ENCODE measurements at regions not wholly inside any gene's neighbourhood (a gene's known extent, or its start where the extent isn't known, plus 50 kb on each side); places are given as distances from the start of the nearest gene placed in this dataset.

GRCh38 chr9:81234924-81235610 is 454.3 kb downstream of the TLE1 start:
- no TSS peak for BruUV-seq (replicated peaks)
- ChIA-PET RAD21 (ENCODE audit: unreplicated experiment) (no interaction called here), POLR2A (no interaction called here), CTCF (no interaction called here), SMC1A (ENCODE audit: uncharacterized antibody, unreplicated experiment) (no interaction called here)
- Histone ChIP-seq H2AFZ (ENCODE audit: control insufficient read depth, low read depth, low read length) (no peak overlapping the region), H3K9ac (ENCODE audit: control insufficient read depth, insufficient read depth, low read length) (no peak overlapping the region), H3K4me3 (no peak overlapping the region), H3K4me1 (ENCODE audit: control insufficient read depth, insufficient read depth, low read length) (no peaks in the 10 kb centered on the region), H3K9me3 (replicated peaks; ENCODE audit: control insufficient read depth, insufficient read depth, low read length) (no peaks in the 10 kb centered on the region), H3K4me2 (ENCODE audit: control insufficient read depth, insufficient read depth) (no peak overlapping the region), H3K79me2 (ENCODE audit: control insufficient read depth, insufficient read depth, low read length) (no peaks in the 10 kb centered on the region), H3K27ac (ENCODE audit: control insufficient read depth, insufficient read depth) (no peak overlapping the region), H3K36me3 (ENCODE audit: control insufficient read depth in 2 of 2, insufficient read depth in 2 of 2, low read length in 1 of 2) (no peaks in the 10 kb centered on the region), H4K20me1 (ENCODE audit: control insufficient read depth, insufficient read depth) (no peaks in the 10 kb centered on the region), H3K27me3 (replicated peaks in 1 of 2; ENCODE audit: control insufficient read depth in 2 of 2, insufficient read depth in 2 of 2, low read length in 1 of 2) (no peaks in the 10 kb centered on the region)
- no peak for FAIRE-seq
- in situ Hi-C loops (cut with MboI) (no loop called here), intact Hi-C loops (cut with micrococcal nuclease; ENCODE audit: unreplicated experiment) (no loop called here)
- DNase-seq (ENCODE audit: low read depth, low spot score) = no peak
- TF ChIP-seq NBN (IDR thresholded peaks at IDR 0.05) (no peak), BCL11A (IDR thresholded peaks at IDR 0.05; ENCODE audit: low read depth, low read length) (no peak), STAT1 (conservative IDR thresholded peaks at IDR 0.05) (no peak), TAF1 (IDR thresholded peaks at IDR 0.05; ENCODE audit: borderline replicate concordance, low read depth, low read length) (no peak), CHD4 (IDR thresholded peaks at IDR 0.05) (no peak)
- 11% methylated on average over 6 of the region's 6 CpGs for WGBS (ENCODE audit: insufficient coverage, insufficient replicate concordance, low lambda C conversion rate, missing lambda C conversion rate)
- no peak for ATAC-seq

DNA sequence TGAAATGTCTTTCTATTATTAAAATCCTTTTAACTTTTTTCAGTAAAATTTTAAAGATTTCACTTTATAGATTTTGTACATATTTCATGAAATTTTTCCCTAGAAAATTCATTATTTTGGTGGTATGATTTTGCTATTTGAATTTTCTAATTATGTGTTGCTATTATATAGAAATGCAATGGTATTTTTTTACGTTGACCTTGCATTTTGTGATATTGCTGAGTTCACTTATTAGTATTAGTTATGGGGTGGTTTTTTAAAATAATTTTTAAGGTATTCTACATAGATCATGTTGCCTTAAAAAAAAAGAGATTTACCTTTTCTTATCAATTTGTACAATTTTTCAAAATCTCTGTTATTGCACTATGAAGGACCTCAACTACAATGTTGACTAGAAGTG is 458.3 kb downstream of the TLE1 start:
- ATAC-seq (no peak), FAIRE-seq (no peak), DNase-seq (ENCODE audit: low read depth, low spot score) (no peak)
- H4K20me1 ChIP-seq (ENCODE audit: control insufficient read depth, insufficient read depth) = no peaks in the 10 kb centered on the region
- H3K4me1 ChIP-seq (ENCODE audit: control insufficient read depth, insufficient read depth, low read length) = no peaks in the 10 kb centered on the region
- H3K9me3 ChIP-seq (replicated peaks; ENCODE audit: control insufficient read depth, insufficient read depth, low read length) = no peaks in the 10 kb centered on the region
- no peak overlapping the region for H3K4me3 ChIP-seq
- no peak overlapping the region for H3K4me2 ChIP-seq (ENCODE audit: control insufficient read depth, insufficient read depth)
- POLR2A ChIA-PET = no interaction called here
- intact Hi-C loops (cut with micrococcal nuclease; ENCODE audit: unreplicated experiment) = no loop called here
- SMC1A ChIA-PET (ENCODE audit: uncharacterized antibody, unreplicated experiment) = no interaction called here
- H3K9ac ChIP-seq (ENCODE audit: control insufficient read depth, insufficient read depth, low read length) = no peak overlapping the region
- WGBS (ENCODE audit: insufficient coverage, insufficient replicate concordance, low lambda C conversion rate, missing lambda C conversion rate) = 0% methylated on average over 1 of the region's 1 CpG
- CTCF ChIA-PET = interaction anchor here (1.1 kb wide), 1 partner anchor 14 kb away, joined by 3 read pairs; no protein-coding TSS in a partner anchor
- H3K27ac ChIP-seq (ENCODE audit: control insufficient read depth, insufficient read depth) = no peak overlapping the region
- H3K79me2 ChIP-seq (ENCODE audit: control insufficient read depth, insufficient read depth, low read length) = no peaks in the 10 kb centered on the region
- RAD21 ChIA-PET (ENCODE audit: unreplicated experiment) = no interaction called here
- in situ Hi-C loops (cut with MboI) = no loop called here
- H3K27me3 ChIP-seq (replicated peaks in 1 of 2; ENCODE audit: control insufficient read depth in 2 of 2, insufficient read depth in 2 of 2, low read length in 1 of 2) = no peaks in the 10 kb centered on the region
- no TSS peak for BruUV-seq (replicated peaks)
- H2AFZ ChIP-seq (ENCODE audit: control insufficient read depth, low read depth, low read length) = no peak overlapping the region
- H3K36me3 ChIP-seq (ENCODE audit: control insufficient read depth in 2 of 2, insufficient read depth in 2 of 2, low read length in 1 of 2) = no peaks in the 10 kb centered on the region
- no peak for TF ChIP-seq RAD21 (IDR thresholded peaks at IDR 0.05; ENCODE audit: insufficient read depth, low read depth, low read length)
- TF ChIP-seq GATAD2B (conservative IDR thresholded peaks at IDR 0.05; ENCODE audit: low read depth) = no peak
- TF ChIP-seq WRNIP1 (IDR thresholded peaks at IDR 0.05; ENCODE audit: borderline replicate concordance, low read depth, low read length) = no peak
- TF ChIP-seq HDAC2 (IDR thresholded peaks at IDR 0.05) = no peak
- no peak for TF ChIP-seq YY1 (IDR thresholded peaks at IDR 0.05; ENCODE audit: low read depth, low read length)
- TF ChIP-seq, protein P1, sequence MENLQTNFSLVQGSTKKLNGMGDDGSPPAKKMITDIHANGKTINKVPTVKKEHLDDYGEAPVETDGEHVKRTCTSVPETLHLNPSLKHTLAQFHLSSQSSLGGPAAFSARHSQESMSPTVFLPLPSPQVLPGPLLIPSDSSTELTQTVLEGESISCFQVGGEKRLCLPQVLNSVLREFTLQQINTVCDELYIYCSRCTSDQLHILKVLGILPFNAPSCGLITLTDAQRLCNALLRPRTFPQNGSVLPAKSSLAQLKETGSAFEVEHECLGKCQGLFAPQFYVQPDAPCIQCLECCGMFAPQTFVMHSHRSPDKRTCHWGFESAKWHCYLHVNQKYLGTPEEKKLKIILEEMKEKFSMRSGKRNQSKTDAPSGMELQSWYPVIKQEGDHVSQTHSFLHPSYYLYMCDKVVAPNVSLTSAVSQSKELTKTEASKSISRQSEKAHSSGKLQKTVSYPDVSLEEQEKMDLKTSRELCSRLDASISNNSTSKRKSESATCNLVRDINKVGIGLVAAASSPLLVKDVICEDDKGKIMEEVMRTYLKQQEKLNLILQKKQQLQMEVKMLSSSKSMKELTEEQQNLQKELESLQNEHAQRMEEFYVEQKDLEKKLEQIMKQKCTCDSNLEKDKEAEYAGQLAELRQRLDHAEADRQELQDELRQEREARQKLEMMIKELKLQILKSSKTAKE (IDR thresholded peaks at IDR 0.05; ENCODE audit: low read depth, poor library complexity, severe bottlenecking) = no peak
- no peak for TF ChIP-seq USF1 (IDR thresholded peaks at IDR 0.05; ENCODE audit: borderline replicate concordance, extremely low read length, insufficient read depth, low read depth, low read length)
- TF ChIP-seq CHD1 (IDR thresholded peaks at IDR 0.05; ENCODE audit: low read depth, low read length) = no peak
- TF ChIP-seq PKNOX1 (IDR thresholded peaks at IDR 0.05) = no peak
- TF ChIP-seq IRF4 (IDR thresholded peaks at IDR 0.05; ENCODE audit: low read depth, low read length) = no peak
- no peak for TF ChIP-seq HCFC1 (IDR thresholded peaks at IDR 0.05; ENCODE audit: low read length)

Measured in GM12878 (cell line).